IPS-18c (cell line): ENCODE measurements at regions not wholly inside any gene's neighbourhood (a gene's known extent, or its start where the extent isn't known, plus 50 kb on each side); places are given as distances from the start of the nearest gene placed in this dataset.
"Not testable (repeated sequence)": the region's sequence is repeated elsewhere in the genome, so short reads cannot be mapped to it uniquely, and the experiment has no call there.

Source experiments
- H3K4me3 ChIP-seq: 2 replicates; pipeline ENCODE4 v1.7.0; 2013; ENCODE audit warnings: low read depth, mild to moderate bottlenecking, low read length, moderate library complexity; ENCODE audit not compliant: insufficient read depth
- H3K9me3 ChIP-seq: one replicate; pipeline ENCODE4 v1.6.1; 2013; ENCODE audit warnings: mild to moderate bottlenecking, low read length, moderate library complexity; ENCODE audit not compliant: control insufficient read depth, insufficient read depth

GRCh38 chr5:107739661-107740060 is 68.9 kb upstream of the EFNA5 start:
- H3K9me3 ChIP-seq, result no peaks in the 10 kb centered on the region
- H3K4me3 ChIP-seq, result no peak overlapping the region

GRCh38 chr5:107736638-107737037 is 65.9 kb upstream of the EFNA5 start:
- no peak overlapping the region for H3K4me3 ChIP-seq
- no peaks in the 10 kb centered on the region for H3K9me3 ChIP-seq

- not testable (repeated sequence) for H3K9me3 ChIP-seq, H3K4me3 ChIP-seq
These were observed 65.4 kb upstream of the EFNA5 start for GRCh38 chr5:107736089-107736488.

GRCh38 chr5:107735558-107735957 is 64.8 kb upstream of the EFNA5 start:
- H3K9me3 ChIP-seq, result no peaks in the 10 kb centered on the region
- no peak overlapping the region for H3K4me3 ChIP-seq

GRCh38 chr5:107726896-107727295 is 56.2 kb upstream of the EFNA5 start:
- no peaks in the 10 kb centered on the region for H3K9me3 ChIP-seq
- no peak overlapping the region for H3K4me3 ChIP-seq

GRCh38 chr5:107724642-107725041 is 53.9 kb upstream of the EFNA5 start:
- no peak overlapping the region for H3K4me3 ChIP-seq
- no peaks in the 10 kb centered on the region for H3K9me3 ChIP-seq

- H3K9me3 ChIP-seq, H3K4me3 ChIP-seq: not testable (repeated sequence)
These were observed 50.5 kb upstream of the EFNA5 start for GRCh38 chr5:107721241-107721640.
